Upper lobe of right lung (tissue), 1 donor: ENCODE measurements at regions not wholly inside any gene's neighbourhood (a gene's known extent, or its start where the extent isn't known, plus 50 kb on each side); places are given as distances from the start of the nearest gene placed in this dataset.

ENCODE experiments used
- ATAC-seq: fragments of 200-7000 bp; cut with Tn5 transposase; one replicate; pipeline ENCODE4 v1.9.1; 2020; ENCODE audit warnings: mild to moderate bottlenecking, moderate library complexity
- DNase-seq: peaks from one replicate; pipeline ENCODE4 v3.0.0-alpha.2; 2020
- H3K27ac ChIP-seq: fragments of 200-600 bp; one replicate; pipeline ENCODE4 v1.8.0; 2022
- H3K27me3 ChIP-seq: fragments of 200-600 bp; one replicate; pipeline ENCODE4 v1.8.0; 2022; ENCODE audit warnings: mild to moderate bottlenecking
- H3K36me3 ChIP-seq: fragments of 200-600 bp; one replicate; pipeline ENCODE4 v1.8.0; 2022
- H3K4me1 ChIP-seq: fragments of 200-600 bp; one replicate; pipeline ENCODE4 v1.8.0; 2022
- H3K4me3 ChIP-seq: fragments of 200-600 bp; one replicate; pipeline ENCODE4 v1.8.0; 2022; ENCODE audit warnings: mild to moderate bottlenecking
- H3K9me3 ChIP-seq: fragments of 200-600 bp; one replicate; pipeline ENCODE4 v1.8.0; 2022
- intact Hi-C: fragments of 100-400 bp; cut with DNase I; formaldehyde crosslinking; loops from one replicate; pipeline ENCODE4 v1.11.0; 2022
- TF ChIP-seq, protein P1 (sequence below): fragments of 200-600 bp; IDR thresholded peaks from one replicate; pipeline ENCODE4 v1.8.0; 2022; ENCODE audit warnings: antibody characterized with exemption
- donor health status: DM: no; HTN: yes; CAD: no; lungs with severe emphysema.

DNA sequence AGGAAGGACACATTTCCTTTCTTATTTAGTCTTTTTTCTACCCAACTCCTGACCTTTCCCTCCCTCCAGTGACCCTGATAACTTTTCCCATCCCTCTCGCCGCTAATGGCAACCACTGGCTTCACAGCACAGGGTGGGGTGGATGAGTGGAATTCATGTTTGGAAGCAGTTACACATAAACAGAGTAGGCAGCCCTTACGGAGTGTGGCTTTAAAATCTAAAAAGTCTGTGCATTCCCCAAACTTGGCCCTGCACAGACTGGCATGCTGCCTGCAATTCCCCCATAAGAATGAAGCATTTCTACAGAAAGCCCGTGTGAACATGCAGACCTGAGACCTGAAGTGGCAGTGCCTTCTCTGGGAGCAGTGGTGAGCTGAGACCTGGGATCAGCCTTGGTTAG is 196.7 kb upstream of the ADRA1D start:
- TF ChIP-seq, protein P1, sequence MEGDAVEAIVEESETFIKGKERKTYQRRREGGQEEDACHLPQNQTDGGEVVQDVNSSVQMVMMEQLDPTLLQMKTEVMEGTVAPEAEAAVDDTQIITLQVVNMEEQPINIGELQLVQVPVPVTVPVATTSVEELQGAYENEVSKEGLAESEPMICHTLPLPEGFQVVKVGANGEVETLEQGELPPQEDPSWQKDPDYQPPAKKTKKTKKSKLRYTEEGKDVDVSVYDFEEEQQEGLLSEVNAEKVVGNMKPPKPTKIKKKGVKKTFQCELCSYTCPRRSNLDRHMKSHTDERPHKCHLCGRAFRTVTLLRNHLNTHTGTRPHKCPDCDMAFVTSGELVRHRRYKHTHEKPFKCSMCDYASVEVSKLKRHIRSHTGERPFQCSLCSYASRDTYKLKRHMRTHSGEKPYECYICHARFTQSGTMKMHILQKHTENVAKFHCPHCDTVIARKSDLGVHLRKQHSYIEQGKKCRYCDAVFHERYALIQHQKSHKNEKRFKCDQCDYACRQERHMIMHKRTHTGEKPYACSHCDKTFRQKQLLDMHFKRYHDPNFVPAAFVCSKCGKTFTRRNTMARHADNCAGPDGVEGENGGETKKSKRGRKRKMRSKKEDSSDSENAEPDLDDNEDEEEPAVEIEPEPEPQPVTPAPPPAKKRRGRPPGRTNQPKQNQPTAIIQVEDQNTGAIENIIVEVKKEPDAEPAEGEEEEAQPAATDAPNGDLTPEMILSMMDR = no peak
- no peaks in the 10 kb centered on the region for H3K36me3 ChIP-seq
- ATAC-seq (no peak), DNase-seq (no peak)
- peaks cover 4% of the 10 kb centered on the region for H3K4me1 ChIP-seq
- intact Hi-C loops = no loop called here
- H3K27me3 ChIP-seq = no peaks in the 10 kb centered on the region
- no peak overlapping the region for H3K27ac ChIP-seq
- H3K9me3 ChIP-seq = no peaks in the 10 kb centered on the region
- H3K4me3 ChIP-seq = no peak overlapping the region

DNA sequence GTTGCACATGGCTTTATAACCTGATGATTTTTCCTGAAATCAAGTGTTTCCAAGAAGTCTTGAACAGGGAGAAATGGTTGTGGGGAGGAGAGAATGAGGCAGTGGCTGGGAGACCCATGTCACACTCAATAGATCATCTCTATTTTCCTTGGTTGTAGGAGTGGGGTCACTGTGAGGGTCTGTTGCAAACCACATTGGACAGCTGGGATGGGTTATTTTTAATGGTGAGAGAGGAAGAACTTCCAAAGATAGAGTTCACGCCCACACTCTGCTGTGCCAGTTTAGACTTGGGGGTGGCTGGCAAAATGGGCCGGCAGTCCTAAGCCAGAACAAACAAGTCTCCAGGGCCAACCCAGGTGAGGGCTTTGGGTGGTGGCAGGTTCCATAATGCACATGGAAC is 196.2 kb upstream of the ADRA1D start:
- no peaks in the 10 kb centered on the region for H3K4me1 ChIP-seq
- DNase-seq = no peak
- TF ChIP-seq, protein P1 = no peak
- H3K27me3 ChIP-seq = no peaks in the 10 kb centered on the region
- no peak for ATAC-seq
- intact Hi-C loops = no loop called here
- H3K27ac ChIP-seq = no peak overlapping the region
- H3K36me3 ChIP-seq = no peaks in the 10 kb centered on the region
- no peak overlapping the region for H3K4me3 ChIP-seq
- no peaks in the 10 kb centered on the region for H3K9me3 ChIP-seq

GRCh38 chr20:4444404-4444803 is 195.3 kb upstream of the ADRA1D start:
- TF ChIP-seq, protein P1 = no peak
- no peak overlapping the region for H3K27ac ChIP-seq

DNA sequence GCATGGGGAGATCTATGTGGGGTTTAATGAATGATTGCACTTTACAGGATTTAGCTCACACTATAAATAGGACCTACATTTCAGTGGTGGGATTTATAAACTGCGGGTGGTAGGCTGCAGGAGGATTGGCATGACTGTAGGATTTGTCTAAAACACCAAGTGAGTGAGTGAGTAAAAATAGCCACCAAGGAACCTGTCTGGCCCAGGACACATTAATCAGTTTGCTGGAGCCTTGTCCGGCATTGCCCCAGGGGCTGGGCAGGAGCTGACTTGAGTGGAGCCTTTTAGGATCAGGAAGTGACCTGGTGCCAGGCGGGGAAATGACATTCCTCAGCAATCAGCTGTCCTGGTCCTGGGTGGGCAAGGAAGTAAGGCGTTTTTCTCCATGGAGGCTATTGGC is 193.9 kb upstream of the ADRA1D start:
- Histone ChIP-seq H3K4me3 (no peak overlapping the region), H3K27me3 (peaks cover 1% of the 10 kb centered on the region), H3K27ac (no peak overlapping the region), H3K4me1 (no peaks in the 10 kb centered on the region), H3K36me3 (no peaks in the 10 kb centered on the region), H3K9me3 (no peaks in the 10 kb centered on the region)
- no peak for ATAC-seq
- intact Hi-C loops = no loop called here
- TF ChIP-seq, protein P1 = no peak
- no peak for DNase-seq

More at GRCh38 chr20:4444404-4444803, 195.3 kb upstream of the ADRA1D start:
- no peaks in the 10 kb centered on the region for H3K27me3 ChIP-seq
- H3K4me1 ChIP-seq = no peaks in the 10 kb centered on the region
- DNase-seq = no peak
- no peak overlapping the region for H3K4me3 ChIP-seq
- ATAC-seq = no peak
- no peaks in the 10 kb centered on the region for H3K36me3 ChIP-seq
- intact Hi-C loops = no loop called here
- no peaks in the 10 kb centered on the region for H3K9me3 ChIP-seq

DNA sequence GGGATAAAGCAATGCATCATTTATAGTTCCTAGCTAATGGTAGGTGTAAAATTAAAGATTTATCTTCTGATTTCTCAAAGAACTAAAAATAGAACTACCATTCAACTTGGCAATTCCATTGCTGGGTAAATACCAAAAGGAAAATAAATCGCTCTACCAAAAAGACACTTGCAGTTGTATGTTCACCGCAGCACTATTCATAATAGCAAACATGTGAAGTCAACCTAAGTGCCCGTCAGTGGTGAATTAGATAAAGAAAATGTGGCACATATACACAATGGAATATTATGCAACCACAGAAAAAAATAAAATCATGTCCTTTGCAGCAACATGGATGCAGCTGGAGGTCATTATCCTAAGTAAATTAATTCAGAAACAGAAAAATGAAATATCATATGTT is 192.8 kb upstream of the ADRA1D start:
- H3K9me3 ChIP-seq = no peaks in the 10 kb centered on the region
- TF ChIP-seq, protein P1 = no peak
- ATAC-seq = no peak
- no peaks in the 10 kb centered on the region for H3K4me1 ChIP-seq
- intact Hi-C loops = no loop called here
- H3K27ac ChIP-seq = no peak overlapping the region
- no peak overlapping the region for H3K4me3 ChIP-seq
- no peak for DNase-seq
- H3K27me3 ChIP-seq = peaks cover 4% of the 10 kb centered on the region
- H3K36me3 ChIP-seq = no peaks in the 10 kb centered on the region

DNA sequence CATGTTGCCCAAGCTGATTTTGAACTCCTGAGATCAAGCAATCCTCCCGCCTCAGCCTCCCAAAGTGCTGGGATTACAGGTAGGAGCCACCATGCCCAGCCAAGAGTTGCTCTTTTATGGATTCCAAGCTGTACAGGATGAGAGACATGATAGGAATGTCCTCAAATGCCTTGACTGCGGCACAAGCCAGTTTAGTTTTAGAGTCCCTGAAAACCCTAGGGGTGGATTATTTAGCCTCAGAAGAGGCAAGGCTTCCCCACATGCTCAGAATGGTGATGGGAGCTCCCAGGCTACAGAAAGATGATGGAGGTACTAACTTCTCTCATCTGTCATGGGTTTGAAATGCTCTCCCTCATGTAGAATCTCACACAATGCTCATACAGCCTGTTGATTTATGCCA is 192.1 kb upstream of the ADRA1D start:
- Histone ChIP-seq H3K4me1 (no peaks in the 10 kb centered on the region), H3K9me3 (no peaks in the 10 kb centered on the region), H3K27me3 (peaks cover 4% of the 10 kb centered on the region), H3K36me3 (no peaks in the 10 kb centered on the region), H3K4me3 (no peak overlapping the region), H3K27ac (no peak overlapping the region)
- DNase-seq (no peak), ATAC-seq (no peak)
- intact Hi-C loops = no loop called here
- TF ChIP-seq, protein P1 = no peak
